ENCODE measurements at regions not wholly inside any gene's neighbourhood (a gene's known extent, or its start where the extent isn't known, plus 50 kb on each side); places are given as distances from the start of the nearest gene placed in this dataset.

DNA sequence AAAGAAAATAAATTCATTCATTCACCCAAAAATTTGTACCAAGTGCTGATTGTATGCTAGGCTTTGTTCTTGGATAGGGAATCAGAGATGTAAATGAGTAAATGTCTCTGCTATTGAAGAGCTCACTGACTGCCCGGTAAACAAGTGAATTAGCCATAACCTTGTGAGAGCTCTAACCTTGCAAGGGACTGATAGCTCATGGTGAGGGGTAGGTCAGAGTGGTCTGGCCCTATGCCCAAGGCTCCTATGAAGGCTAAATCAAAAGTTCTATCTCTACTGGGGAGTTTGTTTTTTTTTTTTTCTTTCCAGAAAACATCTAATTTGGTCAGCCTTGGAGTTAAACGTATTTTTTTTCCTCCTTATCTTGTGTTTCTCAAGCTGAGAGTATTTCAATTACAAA lies 172.8 kb upstream of the CDH11 start:
- in situ Hi-C loops (cut with MboI; ENCODE audit: low sequenced_read_pairs) (no loop called here), intact Hi-C loops (cut with micrococcal nuclease) (no loop called here), dilution Hi-C loops (cut with HindIII; ENCODE audit: low sequenced_read_pairs, unreplicated experiment) (no loop called here)
- H3K9me3 ChIP-seq (ENCODE audit: control insufficient read depth, insufficient read depth, low read length) = no peaks in the 10 kb centered on the region
- H2AK9ac ChIP-seq (replicated peaks; ENCODE audit: low read depth, low read length, poor library complexity) = no peak overlapping the region
- no peak overlapping the region for H2BK120ac ChIP-seq (ENCODE audit: low read depth, low read length)
- H3K4me3 ChIP-seq (ENCODE audit: insufficient read depth, low read depth, low read length) = no peak overlapping the region
- no CpG with 5 or more reads among the region's 2 CpGs for WGBS, 2 experiments (ENCODE audit: extremely low coverage in 2 of 2, insufficient read length in 1 of 2)
- ChIA-PET CTCF (no interaction called here), POLR2A (ENCODE audit: unreplicated experiment) (no interaction called here)
- no peak overlapping the region for H3K14ac ChIP-seq (replicated peaks; ENCODE audit: low read depth, low read length)
- no peak overlapping the region for H2BK15ac ChIP-seq (ENCODE audit: low read depth, low read length)
- H3K4ac ChIP-seq (ENCODE audit: low read depth, low read length) = no peak overlapping the region
- no peaks in the 10 kb centered on the region for H3K79me1 ChIP-seq (ENCODE audit: low read depth in 1 of 2, low read length in 2 of 2)
- H2BK5ac ChIP-seq (ENCODE audit: low read depth, low read length, poor library complexity, severe bottlenecking) = no peak overlapping the region
- no peak overlapping the region for H4K8ac ChIP-seq (ENCODE audit: low read depth in 2 of 2, low read length in 2 of 2)
- DNase-seq = no peak
- H4K5ac ChIP-seq (ENCODE audit: low read depth, low read length) = no peak overlapping the region
- peaks cover 2% of the 10 kb centered on the region; the same call in 1 of the 2 replicates for H3K27me3 ChIP-seq (ENCODE audit: control insufficient read depth, insufficient read depth, low read length)
- H2BK20ac ChIP-seq (ENCODE audit: low read depth, low read length) = no peak overlapping the region
- no peak overlapping the region for H3K23ac ChIP-seq (ENCODE audit: low read depth, low read length)
- no peak overlapping the region for H2AFZ ChIP-seq (replicated peaks; ENCODE audit: low read length, poor library complexity)
- no peak overlapping the region for H3K4me2 ChIP-seq (ENCODE audit: low read depth, low read length)
- H4K91ac ChIP-seq (ENCODE audit: insufficient read depth, low read depth, low read length) = no peak overlapping the region
- no TSS peak for BruUV-seq (replicated peaks)
- no peak overlapping the region for H2AK5ac ChIP-seq (ENCODE audit: low read depth, low read length)
- H3K4me1 ChIP-seq (ENCODE audit: control insufficient read depth, insufficient read depth, low read length) = no peaks in the 10 kb centered on the region
- no peak overlapping the region for H3K18ac ChIP-seq (ENCODE audit: low read depth, low read length)
- H3K9me1 ChIP-seq (ENCODE audit: insufficient read depth, low read length) = no peaks in the 10 kb centered on the region
- H3K9ac ChIP-seq (ENCODE audit: low read depth, low read length) = no peak overlapping the region
- no peak overlapping the region for H3K56ac ChIP-seq (ENCODE audit: extremely low read depth, insufficient read depth, low read length)
- no peaks in the 10 kb centered on the region for H3K36me3 ChIP-seq (ENCODE audit: control insufficient read depth, insufficient read depth, low read length)
- ATAC-seq (ENCODE audit: low read depth) = no peak
- H4K20me1 ChIP-seq (ENCODE audit: insufficient read depth, low read length) = no peaks in the 10 kb centered on the region
- no peak for TF ChIP-seq RAD21 (IDR thresholded peaks at IDR 0.05; ENCODE audit: low read length)
- TF ChIP-seq, protein P1, sequence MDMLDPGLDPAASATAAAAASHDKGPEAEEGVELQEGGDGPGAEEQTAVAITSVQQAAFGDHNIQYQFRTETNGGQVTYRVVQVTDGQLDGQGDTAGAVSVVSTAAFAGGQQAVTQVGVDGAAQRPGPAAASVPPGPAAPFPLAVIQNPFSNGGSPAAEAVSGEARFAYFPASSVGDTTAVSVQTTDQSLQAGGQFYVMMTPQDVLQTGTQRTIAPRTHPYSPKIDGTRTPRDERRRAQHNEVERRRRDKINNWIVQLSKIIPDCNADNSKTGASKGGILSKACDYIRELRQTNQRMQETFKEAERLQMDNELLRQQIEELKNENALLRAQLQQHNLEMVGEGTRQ (IDR thresholded peaks at IDR 0.05; ENCODE audit: low read depth, low read length) = no peak
- TF ChIP-seq MAFK (IDR thresholded peaks at IDR 0.05; ENCODE audit: low read depth, low read length) = no peak
- TF ChIP-seq FOS (IDR thresholded peaks at IDR 0.05; ENCODE audit: low read depth, low read length) = no peak
- no peak for TF ChIP-seq POLR2A (IDR thresholded peaks at IDR 0.05; ENCODE audit: low read depth, low read length)
- TF ChIP-seq RFX5 (IDR thresholded peaks at IDR 0.05; ENCODE audit: low read depth, low read length) = no peak
- TF ChIP-seq, protein P2, sequence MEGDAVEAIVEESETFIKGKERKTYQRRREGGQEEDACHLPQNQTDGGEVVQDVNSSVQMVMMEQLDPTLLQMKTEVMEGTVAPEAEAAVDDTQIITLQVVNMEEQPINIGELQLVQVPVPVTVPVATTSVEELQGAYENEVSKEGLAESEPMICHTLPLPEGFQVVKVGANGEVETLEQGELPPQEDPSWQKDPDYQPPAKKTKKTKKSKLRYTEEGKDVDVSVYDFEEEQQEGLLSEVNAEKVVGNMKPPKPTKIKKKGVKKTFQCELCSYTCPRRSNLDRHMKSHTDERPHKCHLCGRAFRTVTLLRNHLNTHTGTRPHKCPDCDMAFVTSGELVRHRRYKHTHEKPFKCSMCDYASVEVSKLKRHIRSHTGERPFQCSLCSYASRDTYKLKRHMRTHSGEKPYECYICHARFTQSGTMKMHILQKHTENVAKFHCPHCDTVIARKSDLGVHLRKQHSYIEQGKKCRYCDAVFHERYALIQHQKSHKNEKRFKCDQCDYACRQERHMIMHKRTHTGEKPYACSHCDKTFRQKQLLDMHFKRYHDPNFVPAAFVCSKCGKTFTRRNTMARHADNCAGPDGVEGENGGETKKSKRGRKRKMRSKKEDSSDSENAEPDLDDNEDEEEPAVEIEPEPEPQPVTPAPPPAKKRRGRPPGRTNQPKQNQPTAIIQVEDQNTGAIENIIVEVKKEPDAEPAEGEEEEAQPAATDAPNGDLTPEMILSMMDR (conservative IDR thresholded peaks at IDR 0.05; ENCODE audit: low read depth, low read length) = no peak
- TF ChIP-seq NFE2L2 (IDR thresholded peaks at IDR 0.05; ENCODE audit: low read depth, low read length) = no peak
- no peak for TF ChIP-seq CHD1 (IDR thresholded peaks at IDR 0.05; ENCODE audit: low read depth, low read length)
- no peak for TF ChIP-seq SMC3 (IDR thresholded peaks at IDR 0.05; ENCODE audit: low read depth, low read length)
- TF ChIP-seq, protein P3, sequence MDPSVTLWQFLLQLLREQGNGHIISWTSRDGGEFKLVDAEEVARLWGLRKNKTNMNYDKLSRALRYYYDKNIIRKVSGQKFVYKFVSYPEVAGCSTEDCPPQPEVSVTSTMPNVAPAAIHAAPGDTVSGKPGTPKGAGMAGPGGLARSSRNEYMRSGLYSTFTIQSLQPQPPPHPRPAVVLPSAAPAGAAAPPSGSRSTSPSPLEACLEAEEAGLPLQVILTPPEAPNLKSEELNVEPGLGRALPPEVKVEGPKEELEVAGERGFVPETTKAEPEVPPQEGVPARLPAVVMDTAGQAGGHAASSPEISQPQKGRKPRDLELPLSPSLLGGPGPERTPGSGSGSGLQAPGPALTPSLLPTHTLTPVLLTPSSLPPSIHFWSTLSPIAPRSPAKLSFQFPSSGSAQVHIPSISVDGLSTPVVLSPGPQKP (IDR thresholded peaks at IDR 0.05; ENCODE audit: borderline replicate concordance, low read depth, low read length) = no peak
- TF ChIP-seq RCOR1 (IDR thresholded peaks at IDR 0.05; ENCODE audit: insufficient replicate concordance, low read length) = no peak
- no peak overlapping the region for H3K27ac ChIP-seq (ENCODE audit: insufficient read depth, low read length)
